GM18870 (cell line): ENCODE measurements at regions not wholly inside any gene's neighbourhood (a gene's known extent, or its start where the extent isn't known, plus 50 kb on each side); places are given as distances from the start of the nearest gene placed in this dataset.

Experiments used
- ATAC-seq: cut with Tn5 transposase; IDR thresholded peaks from one replicate; pipeline ENCODE4 v1.9.1; 2021; ENCODE audit warnings: moderate library complexity; ENCODE audit not compliant: unreplicated experiment

DNA sequence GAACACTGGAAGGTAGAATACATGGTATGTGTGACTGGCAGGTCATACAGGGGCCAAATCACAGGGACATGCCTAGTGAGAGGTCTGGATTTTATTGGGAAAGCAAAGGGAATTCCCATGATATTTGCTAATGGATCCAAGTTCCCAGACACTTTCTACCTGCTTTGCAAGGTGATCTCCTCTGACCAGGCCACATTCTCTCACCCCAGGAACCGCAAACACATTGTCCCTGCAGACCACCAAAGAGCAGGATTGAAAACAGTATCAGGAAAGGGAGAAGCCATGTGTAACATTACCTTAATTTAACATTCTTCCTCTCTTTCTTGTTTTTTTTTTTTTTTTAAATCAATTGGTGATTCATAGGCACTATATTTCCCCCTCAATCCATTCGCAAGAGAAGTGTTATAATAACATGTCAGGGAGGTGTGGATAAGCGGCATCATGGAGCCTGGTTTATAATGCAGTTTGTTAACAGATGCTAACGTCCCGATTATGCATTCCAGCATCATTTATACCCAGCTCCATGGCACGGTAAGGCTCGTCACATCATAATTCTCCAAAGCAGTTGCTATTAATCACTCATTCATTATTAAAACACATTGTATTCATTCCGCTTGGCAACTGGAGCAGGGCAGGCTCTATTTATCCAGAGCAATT, 155.1 kb upstream of the CCL2 start:
- no peak for ATAC-seq

DNA sequence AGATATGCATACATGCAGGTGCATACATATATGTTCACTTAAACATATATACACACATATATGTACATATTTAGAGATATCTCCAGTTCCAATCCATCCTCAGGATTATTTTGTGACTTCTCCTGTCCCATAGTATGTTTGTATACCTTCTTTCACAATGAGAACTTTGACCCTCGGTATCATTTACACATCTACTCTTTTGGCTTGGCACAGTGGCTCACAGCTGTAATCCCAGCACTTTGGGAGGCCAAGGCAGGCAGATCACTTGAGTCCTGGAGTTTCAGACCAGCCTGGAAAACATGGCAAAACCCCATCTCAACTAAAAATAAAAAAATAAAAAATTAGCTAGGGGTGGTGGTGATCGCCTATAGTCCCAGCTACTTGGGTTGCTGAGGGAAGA, 148.1 kb upstream of the CCL2 start:
- no peak for ATAC-seq

DNA sequence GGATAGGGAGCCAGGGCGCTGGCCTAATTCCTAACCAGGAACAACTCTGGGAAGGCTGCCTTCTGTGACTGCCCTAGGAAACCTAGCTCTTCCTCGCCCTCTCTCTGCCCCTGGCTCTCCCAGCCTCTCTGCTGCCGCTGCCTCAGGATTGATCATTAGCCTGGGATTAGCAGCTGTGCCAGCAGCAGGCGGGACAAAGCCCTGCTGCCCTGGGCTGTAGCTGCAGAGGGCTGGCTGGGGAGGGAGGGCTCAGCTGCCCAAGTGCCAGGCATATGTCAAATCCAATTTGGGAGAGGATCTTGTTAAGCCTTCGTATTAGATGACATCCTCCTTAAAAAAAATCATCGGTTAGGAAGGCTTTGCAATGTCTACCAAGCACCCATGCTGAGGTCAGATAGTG, 144.8 kb upstream of the CCL2 start:
- no peak for ATAC-seq

DNA sequence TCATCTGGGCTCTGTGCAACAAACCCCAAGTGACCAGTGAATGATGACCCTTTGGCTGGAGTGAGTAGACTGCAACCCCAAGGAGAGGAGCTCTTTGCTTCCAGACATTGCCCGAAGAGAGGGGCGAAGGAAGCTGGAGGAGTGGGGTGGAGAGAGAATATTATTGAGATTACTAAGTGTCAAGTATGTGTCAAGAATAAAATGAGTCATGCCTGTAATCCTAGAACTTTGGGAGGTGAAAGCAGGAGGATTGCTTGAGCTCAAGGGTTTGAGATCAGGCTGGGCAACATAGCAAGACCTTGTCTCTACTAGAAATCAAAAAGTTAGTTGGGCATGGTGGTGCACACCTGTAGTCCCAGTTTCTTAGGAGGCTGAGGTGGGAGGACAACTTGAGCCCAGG, 142.0 kb upstream of the CCL2 start:
- no peak for ATAC-seq

DNA sequence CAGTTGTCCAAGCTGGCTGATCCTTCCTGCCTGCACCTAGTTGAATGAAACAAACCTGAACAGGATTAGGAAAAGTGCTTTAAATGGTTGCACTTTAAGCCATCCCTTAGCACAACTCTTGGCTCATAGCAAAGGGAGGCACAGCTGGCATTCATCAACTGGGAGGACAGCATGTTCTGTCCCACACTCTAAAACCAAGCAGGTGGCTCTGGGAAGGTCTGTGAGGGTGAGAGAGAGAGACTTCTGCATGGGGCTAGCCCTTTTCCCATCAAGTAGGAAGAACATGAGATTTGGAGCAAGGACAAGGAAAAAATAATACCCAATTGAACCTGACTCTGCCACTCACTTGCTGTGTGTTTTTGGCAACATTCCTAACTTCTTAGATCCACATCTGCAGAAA, 140.9 kb upstream of the CCL2 start:
- no peak for ATAC-seq

DNA sequence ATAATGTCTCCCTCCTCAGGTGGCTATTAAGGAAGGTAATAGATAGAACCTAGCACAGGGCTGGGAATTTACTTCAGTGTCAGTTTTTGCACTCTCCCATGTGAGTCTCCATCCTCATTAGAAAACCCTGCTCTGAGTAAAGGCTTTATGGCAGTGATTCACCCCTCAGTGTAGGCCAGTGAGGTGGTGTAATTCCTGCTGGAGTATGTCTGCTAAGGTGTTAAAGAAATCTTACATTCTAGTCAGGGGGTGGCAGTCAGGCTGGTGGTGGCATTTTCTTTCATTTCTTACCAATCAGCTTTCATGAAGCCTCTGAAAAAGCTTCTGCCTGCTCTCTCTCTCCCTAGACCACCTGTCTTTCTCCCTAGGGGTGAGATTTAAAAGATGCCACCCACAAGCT, 138.8 kb upstream of the CCL2 start:
- no peak for ATAC-seq

DNA sequence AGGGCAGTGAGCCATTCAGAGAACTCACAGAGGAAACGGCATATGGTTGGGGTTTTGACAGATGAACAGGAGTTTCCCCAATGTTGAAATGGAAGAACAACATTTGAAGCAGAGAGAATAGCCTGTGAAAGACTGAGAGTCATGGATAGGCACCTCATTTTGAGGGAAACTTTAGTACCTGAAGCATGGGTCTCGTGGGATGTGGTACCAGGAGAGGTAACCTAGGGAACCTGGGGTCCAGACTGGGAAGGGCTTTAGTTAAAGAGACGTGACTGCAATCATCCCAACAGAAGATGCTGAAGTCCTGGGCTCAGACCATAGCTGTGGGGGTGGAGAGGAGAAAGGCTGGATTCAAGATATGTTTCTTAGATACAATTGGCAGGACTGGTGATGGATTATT, 137.8 kb upstream of the CCL2 start:
- ATAC-seq: no peak

DNA sequence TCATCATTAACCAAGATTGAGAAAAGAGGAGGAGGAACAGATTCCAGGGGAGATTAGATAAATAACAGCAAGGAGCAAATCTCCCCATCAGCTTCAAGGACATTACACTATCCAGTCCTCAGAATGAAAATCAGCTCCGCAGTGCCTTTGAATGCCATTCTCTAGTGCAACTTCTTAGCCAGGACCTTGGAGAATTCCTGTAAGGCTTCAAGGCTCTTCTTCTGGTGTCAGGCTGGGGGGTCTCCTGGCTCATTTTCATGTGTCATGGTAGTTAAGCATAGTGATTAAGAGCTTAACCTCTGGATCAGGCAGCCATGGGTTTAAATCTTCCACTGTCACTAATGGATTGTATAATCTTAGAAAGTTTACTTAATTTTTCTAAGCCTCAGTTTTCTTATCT, 137.3 kb upstream of the CCL2 start:
- ATAC-seq: no peak

DNA sequence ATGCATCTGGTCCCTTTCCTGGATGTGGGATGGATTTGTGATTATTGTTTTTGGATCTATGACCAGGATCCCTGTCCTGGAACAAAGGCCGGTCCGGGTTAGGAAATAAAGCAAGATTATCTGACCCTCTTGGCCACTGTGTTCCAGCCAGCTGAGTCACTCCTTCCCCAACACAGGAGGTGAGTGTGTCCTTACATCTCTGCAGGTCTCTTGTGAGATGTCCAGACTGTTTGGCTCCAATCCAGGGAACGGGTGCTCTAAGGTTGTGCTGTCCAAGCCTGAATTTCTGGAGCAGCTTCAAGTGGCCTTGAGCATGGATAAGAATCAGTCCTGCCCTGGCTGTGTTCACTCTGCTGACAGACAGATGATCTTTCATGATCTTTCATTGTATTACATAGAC, 136.5 kb upstream of the CCL2 start:
- no peak for ATAC-seq

DNA sequence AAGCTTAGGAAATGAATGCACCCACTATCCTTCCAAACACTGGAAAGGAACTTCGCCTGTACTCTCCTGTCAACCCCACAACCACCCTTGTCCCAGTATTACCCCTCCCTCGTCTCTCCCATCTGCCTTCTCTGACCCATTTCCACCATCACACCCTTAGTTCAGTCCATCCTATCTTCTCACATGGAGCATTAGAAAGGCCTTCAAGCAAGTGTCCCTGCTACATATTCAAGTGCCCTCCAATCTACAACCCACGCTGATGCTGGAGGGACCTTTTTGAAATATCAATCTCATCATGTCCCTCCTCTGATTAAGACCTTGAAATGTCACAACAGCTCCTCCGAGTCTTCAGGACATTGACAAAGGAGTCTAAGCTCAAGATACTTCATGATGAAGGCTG, 133.8 kb upstream of the CCL2 start:
- no peak for ATAC-seq

DNA sequence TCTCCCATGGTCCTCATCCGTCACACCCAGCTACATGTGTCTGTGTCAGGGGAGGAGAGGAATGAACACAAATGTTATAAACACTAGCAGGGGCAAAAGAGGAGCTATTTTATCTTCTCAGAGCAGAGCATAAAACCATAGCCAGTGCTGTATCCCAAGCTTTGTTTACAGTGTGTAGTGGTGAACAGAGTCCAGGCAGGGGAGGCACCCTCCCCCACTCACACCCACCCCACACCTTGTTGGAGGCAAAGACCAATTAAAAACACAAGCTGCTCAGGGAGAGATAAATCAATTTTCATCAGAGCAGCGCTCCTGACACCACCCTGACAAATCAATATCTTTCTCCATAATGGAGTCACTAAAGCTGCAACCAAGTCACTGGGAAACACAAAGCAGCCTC, 132.6 kb upstream of the CCL2 start:
- no peak for ATAC-seq

DNA sequence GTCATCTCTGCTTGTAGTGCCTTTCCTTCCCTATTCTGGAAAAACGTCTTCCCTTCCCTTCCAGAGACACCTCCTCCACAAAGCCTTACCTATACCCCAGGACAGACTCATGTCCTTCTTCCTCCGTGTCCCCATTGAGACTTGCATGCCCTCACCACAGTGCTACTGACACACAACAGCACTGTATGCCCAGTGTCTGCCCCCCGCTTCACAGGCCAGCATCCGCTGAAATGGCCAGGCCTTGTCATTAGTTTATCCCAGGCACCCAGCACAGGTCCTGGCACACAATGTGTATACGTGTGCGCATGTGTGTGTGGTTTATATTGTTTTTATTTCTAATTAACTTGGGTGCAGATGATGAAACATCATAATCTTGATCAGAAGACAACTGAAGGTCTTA, 130.1 kb upstream of the CCL2 start:
- ATAC-seq: no peak

DNA sequence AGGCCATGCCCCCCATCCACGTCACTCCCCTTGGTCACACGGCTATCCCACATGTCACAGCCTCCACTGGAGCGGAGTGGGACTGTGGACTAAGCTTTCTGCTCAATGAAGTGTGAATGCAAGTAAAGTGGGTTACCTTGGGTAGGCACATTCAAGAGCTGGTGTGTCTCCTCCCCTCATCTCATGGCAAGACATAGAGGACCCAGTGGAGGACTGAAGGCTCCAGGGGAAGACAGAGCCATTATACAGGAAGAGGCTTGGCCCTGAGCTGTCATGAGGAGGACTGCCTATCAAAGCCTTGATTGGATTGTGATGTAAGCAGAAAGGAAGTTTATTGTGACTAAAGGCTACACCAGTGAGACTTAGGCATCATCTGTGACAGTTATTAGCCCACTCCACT, 129.2 kb upstream of the CCL2 start:
- no peak for ATAC-seq

DNA sequence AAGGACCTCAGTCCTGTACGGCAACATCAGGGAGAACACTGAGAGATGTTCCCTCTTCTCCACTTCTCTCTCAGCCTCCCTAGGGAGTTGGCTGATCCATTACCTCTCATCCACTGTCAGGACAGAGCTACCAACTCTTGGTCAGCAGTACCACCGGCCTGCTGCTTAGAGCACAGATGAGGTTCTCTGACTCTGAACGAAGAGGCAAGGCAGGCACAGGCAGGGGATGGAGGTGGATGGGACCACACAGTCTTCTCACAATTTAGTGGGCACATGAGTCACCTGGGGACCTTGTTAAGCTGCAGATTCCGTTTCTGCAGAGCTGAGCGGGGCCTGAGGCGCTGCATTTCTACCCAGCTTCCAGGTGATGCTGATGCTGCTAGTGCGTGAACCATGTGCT, 128.6 kb upstream of the CCL2 start:
- ATAC-seq: no peak

DNA sequence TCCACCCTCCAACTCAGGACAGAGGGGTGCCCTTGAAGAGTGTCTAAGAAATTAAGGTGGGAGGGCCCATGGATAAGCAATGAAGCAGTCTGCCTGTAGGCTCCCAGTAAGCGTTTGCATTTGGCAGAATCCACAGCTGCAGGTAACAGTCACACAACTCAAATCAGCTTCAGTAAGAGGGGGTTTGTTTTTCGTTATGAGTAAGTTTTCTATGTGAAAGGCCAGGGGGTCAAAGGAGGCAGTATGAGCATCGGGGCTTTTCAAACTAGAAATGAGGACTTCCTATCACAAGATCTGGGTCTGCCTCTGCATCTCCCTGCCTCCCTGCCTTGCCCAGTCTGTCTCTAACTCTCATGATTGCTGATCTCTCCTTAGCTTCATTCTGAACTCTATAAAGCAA, 128.1 kb upstream of the CCL2 start:
- no peak for ATAC-seq

DNA sequence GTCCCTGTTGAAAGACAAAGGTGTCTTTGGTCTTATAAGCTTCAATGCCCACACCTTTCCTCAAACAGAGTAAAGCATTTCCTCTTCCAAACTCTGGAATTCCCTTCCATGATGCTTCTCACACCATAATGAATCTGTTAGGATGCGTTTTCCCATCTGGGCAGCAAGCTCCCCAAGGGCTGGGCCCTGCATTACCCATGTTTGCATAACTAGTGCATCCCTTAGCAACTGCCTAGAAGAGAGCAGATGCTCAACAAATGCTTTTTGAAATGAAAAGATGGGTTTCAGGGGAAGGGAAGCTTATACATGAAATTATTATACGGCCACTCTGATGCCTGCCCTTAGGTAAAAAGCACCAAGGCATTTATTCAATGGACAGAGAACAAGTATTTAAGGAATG, 124.5 kb upstream of the CCL2 start:
- ATAC-seq: no peak

DNA sequence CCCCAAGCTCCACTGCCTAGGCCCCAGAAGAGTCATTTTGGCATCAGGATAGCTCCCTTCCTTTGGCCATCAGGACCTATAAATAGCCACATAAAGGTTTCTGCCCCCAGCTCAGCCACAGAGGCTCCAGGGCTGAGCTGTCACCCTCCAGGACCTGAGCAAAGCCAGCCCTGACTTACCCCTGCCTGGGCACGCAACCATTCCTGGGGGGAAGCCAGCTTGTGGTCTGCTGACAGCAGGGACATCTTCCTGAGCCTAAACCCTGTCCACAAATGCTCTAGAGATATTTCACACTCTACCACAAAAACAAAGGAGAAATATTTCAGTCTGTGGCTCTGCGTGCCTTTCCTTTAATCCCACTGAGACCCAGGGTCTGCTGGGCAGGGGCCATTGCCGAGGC, 123.7 kb upstream of the CCL2 start:
- ATAC-seq: no peak

DNA sequence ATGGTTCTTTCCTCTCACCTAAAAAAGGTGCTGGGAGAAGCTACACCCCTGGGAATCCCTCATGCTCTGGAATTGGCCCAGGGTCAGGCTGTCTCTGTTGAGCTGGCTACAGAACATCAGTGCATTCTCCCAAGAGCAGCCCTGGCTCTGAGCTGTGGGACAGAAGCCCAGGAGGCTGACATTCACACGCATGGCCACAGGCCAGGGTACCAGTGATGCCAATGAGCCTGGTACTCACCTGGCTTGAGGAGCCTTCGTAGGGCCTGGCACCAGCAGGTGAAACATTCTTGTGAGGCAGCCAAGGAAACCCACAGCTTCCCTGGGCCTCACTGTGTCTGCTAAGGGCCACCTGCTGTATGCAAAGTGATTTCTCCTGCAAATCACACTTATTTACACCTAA, 121.7 kb upstream of the CCL2 start:
- ATAC-seq: no peak

DNA sequence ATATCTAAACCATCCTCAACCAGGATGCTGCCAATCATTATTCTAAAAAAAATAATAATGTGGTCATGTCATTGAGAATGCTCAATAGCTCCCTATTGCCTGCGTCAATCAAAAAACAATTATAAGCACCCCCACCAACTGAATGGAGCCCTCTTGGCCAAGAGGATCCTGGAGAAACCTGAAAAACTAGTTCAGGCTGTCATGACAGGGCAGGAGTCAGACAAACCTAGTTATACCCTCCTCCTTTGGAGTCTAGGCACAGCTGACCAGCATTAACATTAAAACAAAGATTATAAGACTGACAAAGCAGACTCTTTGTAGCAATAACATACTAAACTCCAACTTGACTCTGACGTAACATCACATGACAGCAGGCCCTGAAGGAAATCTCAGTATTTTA, 119.2 kb upstream of the CCL2 start:
- no peak for ATAC-seq

DNA sequence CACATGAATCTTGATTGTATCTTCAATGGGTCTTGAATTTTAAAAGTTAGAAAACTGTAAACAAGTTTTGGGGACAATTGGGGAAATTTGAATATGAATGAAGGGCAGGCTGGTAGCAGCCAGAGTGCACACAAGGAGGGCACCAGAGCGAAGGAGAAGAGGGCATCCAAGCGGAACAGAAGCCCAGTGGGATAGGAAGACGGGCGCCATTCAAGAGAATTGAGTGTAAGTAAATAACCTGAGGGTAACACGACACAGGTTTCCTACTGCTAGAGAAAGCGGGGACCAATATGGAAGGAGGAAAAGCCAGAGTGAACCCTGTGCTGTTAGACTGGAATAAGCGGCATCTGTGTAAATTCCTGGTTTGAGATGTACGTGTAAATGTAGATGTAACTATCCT, 115.1 kb upstream of the CCL2 start:
- ATAC-seq: no peak

DNA sequence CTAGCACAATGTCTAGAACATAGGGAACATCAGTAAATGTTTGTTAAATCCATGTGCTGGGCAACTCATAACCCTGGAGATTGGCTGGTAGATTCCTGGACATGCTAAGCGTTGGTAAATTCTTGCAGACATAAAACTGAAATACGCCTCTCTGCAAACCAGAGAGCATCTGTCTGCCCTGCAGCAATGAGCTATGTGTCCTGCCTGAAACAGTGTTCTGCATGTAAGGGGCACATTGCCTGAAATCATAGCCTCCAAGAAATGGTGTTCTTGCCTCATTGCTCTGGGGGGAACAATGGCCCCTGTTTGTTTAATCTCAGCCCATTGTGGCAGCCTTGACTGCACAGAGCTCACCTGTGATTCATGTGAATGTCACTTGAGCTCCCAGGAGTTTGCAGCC, 113.5 kb upstream of the CCL2 start:
- no peak for ATAC-seq

DNA sequence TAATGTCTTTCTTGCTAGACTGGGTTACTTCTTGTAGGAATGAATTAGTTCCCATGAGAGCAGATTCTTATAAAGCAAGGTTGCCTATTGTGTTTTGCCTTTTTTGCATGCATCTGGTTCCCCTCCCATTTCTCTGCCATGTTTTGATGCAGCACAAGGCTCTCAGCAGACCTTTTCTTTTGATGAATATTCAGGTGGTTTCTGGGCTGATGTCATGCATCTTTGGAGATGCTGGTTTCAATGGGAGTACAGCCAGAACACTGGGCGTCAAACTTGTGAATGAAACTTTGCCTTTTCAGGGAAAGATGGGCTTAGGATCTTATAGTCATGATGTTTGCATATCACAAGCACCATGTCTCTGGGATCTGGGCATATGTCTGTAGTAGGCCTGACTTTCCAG, 111.7 kb upstream of the CCL2 start:
- ATAC-seq: no peak

DNA sequence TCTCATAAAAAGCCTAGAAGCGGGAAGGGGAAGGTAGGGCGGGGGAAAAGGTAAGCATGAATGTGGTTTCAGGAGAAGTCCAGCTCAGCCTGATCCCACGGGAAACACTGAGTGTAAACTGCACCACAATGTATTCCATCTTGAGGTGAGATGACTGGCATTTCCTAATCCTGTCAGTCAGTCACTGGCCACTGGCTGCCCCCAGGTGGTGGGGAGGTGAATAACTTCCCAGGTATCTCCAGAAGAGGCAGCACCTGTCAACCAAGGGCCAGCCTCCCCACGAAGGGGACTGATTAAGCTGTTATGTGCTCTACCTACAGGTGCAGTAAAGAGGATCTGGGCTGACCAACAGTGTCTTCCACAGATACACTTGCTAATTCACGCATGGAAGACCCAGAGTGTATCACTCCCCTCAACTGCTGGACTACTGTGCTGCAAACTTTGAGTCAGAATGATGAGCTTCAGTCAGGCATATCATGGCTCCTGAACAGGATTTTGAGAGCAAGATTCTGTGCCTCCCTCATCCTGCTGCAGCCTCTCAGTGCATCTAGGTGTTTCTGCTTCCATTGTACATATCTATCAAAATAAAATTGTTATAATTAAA, 108.5 kb upstream of the CCL2 start:
- no peak for ATAC-seq
